ENCODE measurements at regions not wholly inside any gene's neighbourhood (a gene's known extent, or its start where the extent isn't known, plus 50 kb on each side); places are given as distances from the start of the nearest gene placed in this dataset.

GRCh38 chr10:3838460-3839437, 53.7 kb upstream of the KLF6 start:
- no peaks in the 10 kb centered on the region for H3K9me3 ChIP-seq

GRCh38 chr10:3837647-3838459, 52.8 kb upstream of the KLF6 start:
- 56 to 69% methylated on average over 9 of the region's 9 CpGs for WGBS, 2 donors
- Histone ChIP-seq H3K4me1 (peaks cover 0 to 30% (median 8%) of the 10 kb centered on the region in 9 donors), H3K36me3 (no peaks in the 10 kb centered on the region), H3K4me3 (no peak overlapping the region), H3K27ac (no peak overlapping the region), H3K27me3 (no peaks in the 10 kb centered on the region), H3K9me3 (no peaks in the 10 kb centered on the region)
- intact Hi-C loops (cut with DNase I), result no loop called here
- peak in 4 of 8 donors; percentile 35 to 55 (median 41) for ATAC-seq
- no peak for DNase-seq
- no peak for TF ChIP-seq CTCF (IDR thresholded peaks at IDR 0.05)

More at GRCh38 chr10:3838460-3839437, 53.7 kb upstream of the KLF6 start:
- Histone ChIP-seq H3K4me1 (peaks cover 0 to 30% (median 8%) of the 10 kb centered on the region in 9 donors), H3K4me3 (no peak overlapping the region), H3K36me3 (no peaks in the 10 kb centered on the region), H3K27ac (no peak overlapping the region), H3K27me3 (no peaks in the 10 kb centered on the region)
- DNase-seq (no peak), ATAC-seq (peak in 1 of 8 donors; percentile 24)
- TF ChIP-seq CTCF (IDR thresholded peaks at IDR 0.05), result no peak
- intact Hi-C loops (cut with DNase I), result no loop called here
- 90% methylated on average over 14 of the region's 14 CpGs for WGBS, 2 donors

GRCh38 chr10:3836222-3836820, 51.3 kb upstream of the KLF6 start:
- H3K4me1 ChIP-seq, result peaks cover 0 to 43% (median 12%) of the 10 kb centered on the region in 9 donors
- TF ChIP-seq CTCF (IDR thresholded peaks at IDR 0.05), result no peak
- H3K27me3 ChIP-seq, result no peaks in the 10 kb centered on the region
- no peaks in the 10 kb centered on the region for H3K36me3 ChIP-seq
- intact Hi-C loops (cut with DNase I), result no loop called here
- H3K27ac ChIP-seq, result peak overlapping the region in 2 of 10 donors; percentile 49 to 61
- no peak for DNase-seq
- H3K9me3 ChIP-seq, result no peaks in the 10 kb centered on the region
- 63% methylated on average over 2 of the region's 2 CpGs for WGBS, 2 donors
- no peak for ATAC-seq
- H3K4me3 ChIP-seq, result no peak overlapping the region

- ATAC-seq (peak; percentile 72 to 90 (median 84)), DNase-seq (peak in 1 of 2 donors; percentile 38)
Measured at GRCh38 chr10:3835770-3836169, 50.8 kb upstream of the KLF6 start.

More at GRCh38 chr10:3835770-3836169, 50.8 kb upstream of the KLF6 start:
- H3K4me1 ChIP-seq, result peaks cover 0 to 48% (median 17%) of the 10 kb centered on the region in 9 donors
- H3K27ac ChIP-seq, result peak overlapping the region in 5 of 10 donors; percentile 19 to 61 (median 41)
- no peaks in the 10 kb centered on the region for H3K36me3 ChIP-seq
- intact Hi-C loops (cut with DNase I), result no loop called here
- H3K4me3 ChIP-seq, result no peak overlapping the region
- no peak for TF ChIP-seq CTCF (IDR thresholded peaks at IDR 0.05)
- WGBS, 2 donors, result 13 to 20% methylated on average over 6 of the region's 6 CpGs
- H3K27me3 ChIP-seq, result no peaks in the 10 kb centered on the region
- H3K9me3 ChIP-seq, result no peaks in the 10 kb centered on the region
